IMR-90 (cell line): ENCODE measurements at regions not wholly inside any gene's neighbourhood (a gene's known extent, or its start where the extent isn't known, plus 50 kb on each side); places are given as distances from the start of the nearest gene placed in this dataset.
"Not testable (repeated sequence)": the region's sequence is repeated elsewhere in the genome, so short reads cannot be mapped to it uniquely, and the experiment has no call there.

Experiments used
- BHLHE40 ChIP-seq: fragments of 150-350 bp; IDR thresholded peaks from 2 replicates; pipeline ENCODE4 v1.6.1; 2016; ENCODE audit warnings: mild to moderate bottlenecking, low read depth, low read length
- CTCF ChIP-seq: conservative IDR thresholded peaks from 2 replicates; pipeline ENCODE4 v1.5.1; 2012; ENCODE audit warnings: mild to moderate bottlenecking, low read depth, low read length, improper control_type of control experiment
- FOS ChIP-seq: fragments of 150-350 bp; IDR thresholded peaks from 2 replicates; pipeline ENCODE4 v1.6.1; 2016; ENCODE audit warnings: low read depth, low read length
- MAFK ChIP-seq: IDR thresholded peaks from 2 replicates; pipeline ENCODE4 v1.6.1; 2012; ENCODE audit warnings: low read depth, low read length, improper control_type of control experiment
- MXI1 ChIP-seq: IDR thresholded peaks from 2 replicates; pipeline ENCODE4 v1.6.1; 2012; ENCODE audit warnings: low read depth, mild to moderate bottlenecking, low read length, moderate library complexity, borderline replicate concordance
- POLR2A ChIP-seq: IDR thresholded peaks from 2 replicates; pipeline ENCODE4 v1.6.1; 2012; ENCODE audit warnings: mild to moderate bottlenecking, low read depth, low read length
- RAD21 ChIP-seq: IDR thresholded peaks from 2 replicates; pipeline ENCODE4 v1.6.1; 2012; ENCODE audit warnings: low read length, improper control_type of control experiment
- RCOR1 ChIP-seq: IDR thresholded peaks from 2 replicates; pipeline ENCODE4 v1.6.1; 2012; ENCODE audit warnings: mild to moderate bottlenecking, low read length, improper control_type of control experiment; ENCODE audit not compliant: insufficient replicate concordance
- RFX5 ChIP-seq: IDR thresholded peaks from 2 replicates; pipeline ENCODE4 v1.8.0; 2012; ENCODE audit warnings: low read depth, mild to moderate bottlenecking, low read length, moderate library complexity
- SMC3 ChIP-seq: fragments of 150-350 bp; IDR thresholded peaks from 2 replicates; pipeline ENCODE4 v1.6.1; 2016; ENCODE audit warnings: low read depth, mild to moderate bottlenecking, antibody characterized with exemption, low read length, moderate library complexity
- USF2 ChIP-seq: fragments of 150-350 bp; IDR thresholded peaks from 2 replicates; pipeline ENCODE4 v1.6.1; 2017; ENCODE audit warnings: mild to moderate bottlenecking, antibody characterized with exemption, low read length, low read depth

GRCh38 chr14:82691191-82691590 is 1157.5 kb upstream of the SEL1L start:
- TF ChIP-seq CTCF, POLR2A, MAFK, RAD21, USF2, MXI1, SMC3, BHLHE40, FOS, RCOR1, RFX5: not testable (repeated sequence)
